Suprapubic skin (tissue), 4 donors: ENCODE measurements at regions not wholly inside any gene's neighbourhood (a gene's known extent, or its start where the extent isn't known, plus 50 kb on each side); places are given as distances from the start of the nearest gene placed in this dataset.
"Not testable (repeated sequence)": the region's sequence is repeated elsewhere in the genome, so short reads cannot be mapped to it uniquely, and the experiment has no call there.

Source experiments
- DNase-seq, 2 donors: peaks; one replicate each; pipeline ENCODE4 v3.0.0-alpha.2; 2019; ENCODE audit warnings: low spot score in 2 of 2
- H3K27ac ChIP-seq: fragments of 200-600 bp; sonication (generic); one replicate; pipeline ENCODE4 v1.5.1; 2019
- H3K27me3 ChIP-seq: fragments of 200-600 bp; sonication (generic); one replicate; pipeline ENCODE4 v1.5.1; 2019
- H3K36me3 ChIP-seq: fragments of 200-600 bp; sonication (generic); one replicate; pipeline ENCODE4 v1.5.1; 2019
- H3K4me1 ChIP-seq: fragments of 200-600 bp; sonication (generic); one replicate; pipeline ENCODE4 v1.5.1; 2019
- H3K4me3 ChIP-seq: fragments of 200-600 bp; sonication (generic); one replicate; pipeline ENCODE4 v1.5.1; 2019; ENCODE audit warnings: mild to moderate bottlenecking
- H3K9me3 ChIP-seq: fragments of 200-600 bp; sonication (generic); one replicate; pipeline ENCODE4 v1.5.1; 2019
- CTCF ChIP-seq, 2 donors: fragments of 200-600 bp in 1 of 2; fragments of 450-650 bp in 1 of 2; sonication (generic) in 1 of 2; IDR thresholded peaks; one replicate each; pipeline ENCODE4 v1.5.1; 2016 to 2019; ENCODE audit warnings: antibody characterized with exemption in 2 of 2, mild to moderate bottlenecking in 1 of 2, moderate library complexity in 1 of 2
- EP300 ChIP-seq: sonication (generic); formaldehyde crosslinking; IDR thresholded peaks from one replicate; pipeline ENCODE4 v1.6.1; 2017; ENCODE audit warnings: antibody characterized with exemption
- POLR2A ChIP-seq, 2 donors: fragments of 450-650 bp; IDR thresholded peaks; one replicate each; pipeline ENCODE4 v1.6.1; 2017; ENCODE audit warnings: antibody characterized with exemption in 2 of 2, mild to moderate bottlenecking in 2 of 2, moderate library complexity in 2 of 2
- POLR2AphosphoS5 ChIP-seq, 3 donors: sonication (generic); formaldehyde crosslinking; IDR thresholded peaks; one replicate each; pipeline ENCODE4 v1.6.1; 2017; ENCODE audit warnings: antibody characterized with exemption in 3 of 3
- WGBS: methylation state at CpG from one replicate; pipeline ENCODE4 v1.1.5; 2018; 5-methylcytosine and 5-hydroxymethylcytosine counted together

GRCh38 chr9:40939201-40939887, 189.1 kb downstream of the FOXD4L6 start:
- DNase-seq, H3K4me1 ChIP-seq, H3K4me3 ChIP-seq, H3K36me3 ChIP-seq, H3K27me3 ChIP-seq, H3K27ac ChIP-seq: not testable (repeated sequence)
- WGBS, result 84% methylated on average over 15 of the region's 15 CpGs
- peaks cover 26% of the 10 kb centered on the region for H3K9me3 ChIP-seq

GRCh38 chr9:40935336-40935735, 193.1 kb downstream of the FOXD4L6 start:
- H3K4me1 ChIP-seq, result no peaks in the 10 kb centered on the region
- no peaks in the 10 kb centered on the region for H3K36me3 ChIP-seq
- no peak for DNase-seq
- TF ChIP-seq CTCF (IDR thresholded peaks at IDR 0.05), result no peak
- TF ChIP-seq POLR2AphosphoS5 (IDR thresholded peaks at IDR 0.05), result no peak
- TF ChIP-seq POLR2A (IDR thresholded peaks at IDR 0.05), result no peak
- no peak for TF ChIP-seq EP300
- peaks cover 39% of the 10 kb centered on the region for H3K9me3 ChIP-seq
- no peak overlapping the region for H3K27ac ChIP-seq
- 80% methylated on average over 7 of the region's 7 CpGs for WGBS
- no peak overlapping the region for H3K4me3 ChIP-seq
- H3K27me3 ChIP-seq, result no peaks in the 10 kb centered on the region

DNA sequence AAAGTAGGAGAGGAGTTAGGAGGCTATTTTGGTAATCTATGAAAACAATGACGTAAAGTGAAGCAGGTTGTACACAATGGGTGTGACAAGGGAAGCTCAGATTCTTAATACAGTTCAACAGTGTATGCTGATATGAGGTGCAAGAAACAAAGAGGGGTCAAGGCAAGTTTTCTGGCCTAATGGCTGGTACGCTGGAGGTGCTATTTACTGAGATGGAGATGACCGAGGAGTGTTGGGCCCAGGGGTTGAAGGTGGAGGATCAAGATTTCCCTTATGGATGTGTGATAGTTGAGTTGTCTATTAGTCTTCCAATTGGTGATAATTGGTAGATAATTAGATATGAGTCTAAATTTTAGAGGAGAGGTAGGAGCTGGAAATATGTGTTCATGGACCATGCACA, 194.0 kb downstream of the FOXD4L6 start:
- DNase-seq, H3K27me3 ChIP-seq, H3K36me3 ChIP-seq, H3K27ac ChIP-seq, H3K4me1 ChIP-seq, H3K4me3 ChIP-seq: not testable (repeated sequence)
- WGBS, result 92% methylated on average over 3 of the region's 3 CpGs
- H3K9me3 ChIP-seq, result peaks cover 41% of the 10 kb centered on the region

- peaks cover 60% of the 10 kb centered on the region for H3K9me3 ChIP-seq
- H3K4me3 ChIP-seq, H3K36me3 ChIP-seq, H3K27ac ChIP-seq, DNase-seq, H3K4me1 ChIP-seq, H3K27me3 ChIP-seq: not testable (repeated sequence)
- WGBS, result 87% methylated on average over 4 of the region's 4 CpGs
Observed at GRCh38 chr9:40930426-40930825, 198.1 kb downstream of the FOXD4L6 start.

- H3K36me3 ChIP-seq, H3K4me1 ChIP-seq, H3K27ac ChIP-seq, H3K4me3 ChIP-seq, H3K27me3 ChIP-seq, DNase-seq: not testable (repeated sequence)
- H3K9me3 ChIP-seq, result peaks cover 63% of the 10 kb centered on the region
- WGBS, result 84% methylated on average over 6 of the region's 6 CpGs
Observed at GRCh38 chr9:40929488-40929845, 199.0 kb downstream of the FOXD4L6 start.

- WGBS, result 74% methylated on average over 15 of the region's 15 CpGs
- Histone ChIP-seq H3K27me3 (no peaks in the 10 kb centered on the region), H3K4me1 (no peaks in the 10 kb centered on the region), H3K9me3 (peaks cover 62% of the 10 kb centered on the region), H3K27ac (no peak overlapping the region), H3K36me3 (no peaks in the 10 kb centered on the region), H3K4me3 (no peak overlapping the region)
- DNase-seq, result no peak
- TF ChIP-seq CTCF (IDR thresholded peaks at IDR 0.05) (no peak), EP300 (no peak), POLR2A (IDR thresholded peaks at IDR 0.05) (no peak), POLR2AphosphoS5 (IDR thresholded peaks at IDR 0.05) (no peak)
Observed at GRCh38 chr9:40928803-40929487, 199.5 kb downstream of the FOXD4L6 start.

DNA sequence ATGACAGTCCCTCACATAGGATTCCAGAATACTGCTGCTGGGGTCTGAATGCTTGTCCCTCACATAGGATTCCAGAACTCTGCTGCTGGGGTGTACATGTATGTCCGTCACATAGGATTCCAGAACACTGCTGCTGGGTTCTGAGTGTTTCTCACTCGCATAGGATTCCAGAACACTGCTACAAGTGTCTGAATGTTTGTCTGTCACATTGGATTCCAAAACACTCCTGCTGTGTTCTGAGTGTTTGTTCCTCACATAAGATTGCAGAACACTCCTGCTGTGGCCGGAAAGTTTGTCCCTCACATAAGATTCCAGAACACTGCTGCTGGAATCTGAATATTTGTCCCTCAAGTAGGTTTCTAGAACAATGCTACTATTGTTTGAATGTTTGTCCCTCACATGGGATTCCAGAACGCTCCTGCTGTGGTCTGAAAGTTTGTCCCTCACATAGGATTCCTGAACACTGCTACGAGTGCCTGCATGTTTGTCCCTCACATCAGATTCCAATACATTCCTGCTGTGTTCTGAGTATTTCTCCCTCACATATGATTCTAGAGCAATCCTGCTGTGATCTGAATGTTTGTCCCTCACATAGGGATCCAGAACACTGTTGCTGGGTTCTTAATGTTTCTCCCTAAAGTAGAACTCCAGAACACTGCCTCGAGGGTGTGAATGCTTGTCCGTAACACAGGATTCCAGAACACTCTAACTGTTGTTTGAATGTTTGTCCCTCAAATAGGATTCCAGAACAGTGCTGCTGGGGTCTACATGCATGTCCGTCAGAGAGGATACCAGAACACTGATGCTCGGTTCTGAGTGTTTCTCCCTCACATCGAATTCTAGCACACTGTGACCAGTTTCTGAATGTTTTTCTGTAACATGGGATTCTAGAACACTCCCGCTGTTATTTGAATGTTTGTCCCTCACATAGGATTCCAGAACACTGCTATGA, 200.4 kb downstream of the FOXD4L6 start:
- Histone ChIP-seq H3K27ac (no peak overlapping the region), H3K27me3 (no peaks in the 10 kb centered on the region), H3K4me1 (no peaks in the 10 kb centered on the region), H3K9me3 (peaks cover 70% of the 10 kb centered on the region), H3K36me3 (no peaks in the 10 kb centered on the region), H3K4me3 (no peak overlapping the region)
- DNase-seq, result no peak
- WGBS, result 79% methylated on average over 11 of the region's 11 CpGs
- TF ChIP-seq CTCF (IDR thresholded peaks at IDR 0.05) (no peak), POLR2AphosphoS5 (IDR thresholded peaks at IDR 0.05) (no peak)
